Hepatocyte (in vitro differentiated cells): ENCODE measurements at regions not wholly inside any gene's neighbourhood (a gene's known extent, or its start where the extent isn't known, plus 50 kb on each side); places are given as distances from the start of the nearest gene placed in this dataset.
A peak's percentile ranks its signal among the peaks of the same experiment; 100 is the strongest.

ENCODE experiments used
- DNase-seq: peaks from one replicate; pipeline ENCODE4 v3.0.0-alpha.2; 2016; ENCODE audit warnings: low spot score
- H2AFZ ChIP-seq: fragments of 200-600 bp; sonication (generic); 2 replicates; pipeline ENCODE4 v1.6.0; 2016; ENCODE audit warnings: antibody characterized with exemption, mild to moderate bottlenecking
- H3K27ac ChIP-seq: fragments of 200-600 bp; sonication (generic); 2 replicates; pipeline ENCODE4 v1.5.1; 2016; ENCODE audit warnings: mild to moderate bottlenecking
- H3K27me3 ChIP-seq: fragments of 200-600 bp; sonication (generic); 2 replicates; pipeline ENCODE4 v1.6.1; 2016
- H3K36me3 ChIP-seq: fragments of 200-600 bp; sonication (generic); replicated peaks from 2 replicates; pipeline ENCODE4 v1.5.1; 2016; ENCODE audit warnings: low read depth; ENCODE audit not compliant: insufficient read depth
- H3K4me1 ChIP-seq: fragments of 200-600 bp; sonication (generic); 2 replicates; pipeline ENCODE4 v1.5.1; 2016; ENCODE audit warnings: mild to moderate bottlenecking, moderate library complexity; ENCODE audit not compliant: insufficient read depth
- H3K4me2 ChIP-seq: fragments of 200-600 bp; sonication (generic); 2 replicates; pipeline ENCODE4 v1.6.0; 2016
- H3K4me3 ChIP-seq: fragments of 200-600 bp; sonication (generic); 2 replicates; pipeline ENCODE4 v1.5.1; 2016; ENCODE audit warnings: mild to moderate bottlenecking
- H3K79me2 ChIP-seq: fragments of 200-600 bp; sonication (generic); 2 replicates; pipeline ENCODE4 v1.6.0; 2017; ENCODE audit warnings: mild to moderate bottlenecking
- H3K9me2 ChIP-seq: fragments of 200-600 bp; sonication (generic); replicated peaks from 2 replicates; pipeline ENCODE4 v1.6.0; 2017; ENCODE audit warnings: mild to moderate bottlenecking; ENCODE audit not compliant: insufficient read depth
- H3K9me3 ChIP-seq: fragments of 200-600 bp; sonication (generic); 2 replicates; pipeline ENCODE4 v1.5.1; 2016; ENCODE audit warnings: low read depth, mild to moderate bottlenecking
- H4K20me1 ChIP-seq: fragments of 200-600 bp; sonication (generic); 2 replicates; pipeline ENCODE4 v1.6.0; 2016; ENCODE audit warnings: mild to moderate bottlenecking; ENCODE audit not compliant: insufficient read depth, poor library complexity, severe bottlenecking
- EZH2 ChIP-seq: fragments of 200-600 bp; sonication (generic); IDR thresholded peaks from 2 replicates; pipeline ENCODE4 v1.6.1; 2016; ENCODE audit warnings: antibody characterized with exemption, mild to moderate bottlenecking, borderline replicate concordance
- EZH2phosphoT487 ChIP-seq: fragments of 200-600 bp; sonication (generic); IDR thresholded peaks from one replicate; pipeline ENCODE4 v1.6.1; 2018; ENCODE audit warnings: antibody characterized with exemption, mild to moderate bottlenecking, low read depth, moderate library complexity; ENCODE audit not compliant: unreplicated experiment, severe bottlenecking
- WGBS: methylation state at CpG from one replicate; pipeline ENCODE4 v1.1.6; 2016; ENCODE audit warnings: low lambda C conversion rate; ENCODE audit errors: missing lambda C conversion rate; 5-methylcytosine and 5-hydroxymethylcytosine counted together
- TF ChIP-seq, protein P1 (sequence below): fragments of 200-600 bp; sonication (generic); IDR thresholded peaks from 2 replicates; pipeline ENCODE4 v1.5.1; 2016; ENCODE audit warnings: antibody characterized with exemption, mild to moderate bottlenecking; ENCODE audit not compliant: poor library complexity

DNA sequence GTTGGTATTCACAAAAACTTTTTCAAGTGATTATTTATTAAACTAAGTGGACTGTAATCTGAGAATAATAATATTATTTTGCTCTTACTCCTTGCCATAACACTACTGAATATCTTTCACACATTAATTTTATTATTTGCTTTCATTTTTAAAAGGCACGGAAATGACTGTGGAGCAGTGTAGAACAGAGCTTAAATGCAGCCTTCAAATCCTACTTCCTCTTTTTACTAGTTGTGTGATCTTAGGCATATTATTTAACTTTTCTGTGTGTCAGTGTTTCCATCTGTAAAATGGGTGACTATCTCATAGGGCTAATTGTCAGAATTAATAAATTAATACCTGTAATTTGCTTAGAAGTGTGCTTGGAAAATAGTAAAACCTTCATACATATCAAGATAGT lies 55.5 kb upstream of the SLC8A1 start:
- H3K4me2 ChIP-seq = no peak overlapping the region
- no peak for DNase-seq
- no peaks in the 10 kb centered on the region for H4K20me1 ChIP-seq
- H3K4me1 ChIP-seq = no peaks in the 10 kb centered on the region
- H3K79me2 ChIP-seq = no peaks in the 10 kb centered on the region
- no peaks in the 10 kb centered on the region for H3K9me2 ChIP-seq
- H3K4me3 ChIP-seq = no peak overlapping the region
- no peaks in the 10 kb centered on the region for H3K27me3 ChIP-seq
- H3K9me3 ChIP-seq = no peaks in the 10 kb centered on the region
- no peak for TF ChIP-seq EZH2phosphoT487
- no peak for TF ChIP-seq EZH2
- TF ChIP-seq, protein P1, sequence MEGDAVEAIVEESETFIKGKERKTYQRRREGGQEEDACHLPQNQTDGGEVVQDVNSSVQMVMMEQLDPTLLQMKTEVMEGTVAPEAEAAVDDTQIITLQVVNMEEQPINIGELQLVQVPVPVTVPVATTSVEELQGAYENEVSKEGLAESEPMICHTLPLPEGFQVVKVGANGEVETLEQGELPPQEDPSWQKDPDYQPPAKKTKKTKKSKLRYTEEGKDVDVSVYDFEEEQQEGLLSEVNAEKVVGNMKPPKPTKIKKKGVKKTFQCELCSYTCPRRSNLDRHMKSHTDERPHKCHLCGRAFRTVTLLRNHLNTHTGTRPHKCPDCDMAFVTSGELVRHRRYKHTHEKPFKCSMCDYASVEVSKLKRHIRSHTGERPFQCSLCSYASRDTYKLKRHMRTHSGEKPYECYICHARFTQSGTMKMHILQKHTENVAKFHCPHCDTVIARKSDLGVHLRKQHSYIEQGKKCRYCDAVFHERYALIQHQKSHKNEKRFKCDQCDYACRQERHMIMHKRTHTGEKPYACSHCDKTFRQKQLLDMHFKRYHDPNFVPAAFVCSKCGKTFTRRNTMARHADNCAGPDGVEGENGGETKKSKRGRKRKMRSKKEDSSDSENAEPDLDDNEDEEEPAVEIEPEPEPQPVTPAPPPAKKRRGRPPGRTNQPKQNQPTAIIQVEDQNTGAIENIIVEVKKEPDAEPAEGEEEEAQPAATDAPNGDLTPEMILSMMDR = no peak
- H2AFZ ChIP-seq = no peak overlapping the region
- 90% methylated on average over 1 of the region's 1 CpG for WGBS
- no peaks in the 10 kb centered on the region for H3K36me3 ChIP-seq
- no peak overlapping the region for H3K27ac ChIP-seq

- no peak overlapping the region for H2AFZ ChIP-seq
- 86% methylated on average over 3 of the region's 3 CpGs for WGBS
- TF ChIP-seq, protein P1 = no peak
- no peak for TF ChIP-seq EZH2
- TF ChIP-seq EZH2phosphoT487 = no peak
- no peaks in the 10 kb centered on the region for H3K9me2 ChIP-seq
- no peak overlapping the region for H3K4me3 ChIP-seq
- H4K20me1 ChIP-seq = no peaks in the 10 kb centered on the region
- H3K27me3 ChIP-seq = no peaks in the 10 kb centered on the region
- H3K4me1 ChIP-seq = no peaks in the 10 kb centered on the region
- H3K27ac ChIP-seq = no peak overlapping the region
- no peaks in the 10 kb centered on the region for H3K79me2 ChIP-seq
- H3K4me2 ChIP-seq = no peak overlapping the region
- no peaks in the 10 kb centered on the region for H3K9me3 ChIP-seq
- DNase-seq = no peak
- H3K36me3 ChIP-seq = no peaks in the 10 kb centered on the region
Observed at GRCh38 chr2:40510304-40510703, 58.4 kb upstream of the SLC8A1 start.

GRCh38 chr2:40511661-40512213 lies 59.8 kb upstream of the SLC8A1 start:
- H3K79me2 ChIP-seq = no peaks in the 10 kb centered on the region
- H3K9me3 ChIP-seq = no peaks in the 10 kb centered on the region
- no peaks in the 10 kb centered on the region for H3K9me2 ChIP-seq
- H3K4me1 ChIP-seq = no peaks in the 10 kb centered on the region
- no peak overlapping the region for H2AFZ ChIP-seq
- DNase-seq = no peak
- 55% methylated on average over 9 of the region's 9 CpGs for WGBS
- peak overlapping the region; percentile 18 for H3K4me2 ChIP-seq
- H3K27me3 ChIP-seq = no peaks in the 10 kb centered on the region
- TF ChIP-seq, protein P1 = no peak
- TF ChIP-seq EZH2 (no peak), EZH2phosphoT487 (no peak)
- no peak overlapping the region for H3K27ac ChIP-seq
- no peaks in the 10 kb centered on the region for H3K36me3 ChIP-seq
- H4K20me1 ChIP-seq = no peaks in the 10 kb centered on the region
- H3K4me3 ChIP-seq = no peak overlapping the region
